ENCODE measurements at regions not wholly inside any gene's neighbourhood (a gene's known extent, or its start where the extent isn't known, plus 50 kb on each side); places are given as distances from the start of the nearest gene placed in this dataset.

- in situ Hi-C loops (cut with MboI; ENCODE audit: low sequenced_read_pairs): loop anchor here (10.0 kb wide), 1 partner anchor 220 kb away; no protein-coding TSS in a partner anchor
Measured at GRCh38 chr2:8524823-8525222, 157.0 kb upstream of the ID2 start.

- in situ Hi-C loops (cut with MboI; ENCODE audit: low sequenced_read_pairs): loop anchor here (10.0 kb wide), 1 partner anchor 220 kb away; no protein-coding TSS in a partner anchor
Measured at GRCh38 chr2:8525236-8525581, 156.6 kb upstream of the ID2 start.

- in situ Hi-C loops (cut with MboI; ENCODE audit: low sequenced_read_pairs): loop anchor here (10.0 kb wide), 1 partner anchor 221 kb away; no protein-coding TSS in a partner anchor
Measured at GRCh38 chr2:8525582-8526402, 156.1 kb upstream of the ID2 start.

- in situ Hi-C loops (cut with MboI; ENCODE audit: low sequenced_read_pairs): loop anchor here (10.0 kb wide), 1 partner anchor 222 kb away; no protein-coding TSS in a partner anchor
Measured at GRCh38 chr2:8526403-8526696, 155.5 kb upstream of the ID2 start.

GRCh38 chr2:8527031-8527430 lies 154.8 kb upstream of the ID2 start:
- in situ Hi-C loops (cut with MboI; ENCODE audit: low sequenced_read_pairs): loop anchor here (10.0 kb wide), 1 partner anchor 222 kb away; no protein-coding TSS in a partner anchor

- in situ Hi-C loops (cut with MboI; ENCODE audit: low sequenced_read_pairs): loop anchor here (10.0 kb wide), 1 partner anchor 223 kb away; no protein-coding TSS in a partner anchor
Measured at GRCh38 chr2:8527676-8528075, 154.2 kb upstream of the ID2 start.

GRCh38 chr2:8528863-8529262 lies 153.0 kb upstream of the ID2 start:
- in situ Hi-C loops (cut with MboI; ENCODE audit: low sequenced_read_pairs): loop anchor here (10.0 kb wide), 1 partner anchor 224 kb away; no protein-coding TSS in a partner anchor

- in situ Hi-C loops (cut with MboI; ENCODE audit: low sequenced_read_pairs): loop anchor here (10.0 kb wide), 2 partner anchors 155 to 225 kb away; partner anchors contain the start of gene ID2
Measured at GRCh38 chr2:8529706-8530277, 152.1 kb upstream of the ID2 start.

GRCh38 chr2:8531481-8531880 lies 150.4 kb upstream of the ID2 start:
- in situ Hi-C loops (cut with MboI; ENCODE audit: low sequenced_read_pairs): loop anchor here (10.0 kb wide), 1 partner anchor 153 kb away; the partner anchor contains the start of gene ID2

GRCh38 chr2:8532438-8532837 lies 149.4 kb upstream of the ID2 start:
- in situ Hi-C loops (cut with MboI; ENCODE audit: low sequenced_read_pairs): loop anchor here (10.0 kb wide), 1 partner anchor 152 kb away; the partner anchor contains the start of gene ID2

GRCh38 chr2:8533923-8534322 lies 147.9 kb upstream of the ID2 start:
- in situ Hi-C loops (cut with MboI; ENCODE audit: low sequenced_read_pairs): loop anchor here (10.0 kb wide), 1 partner anchor 151 kb away; the partner anchor contains the start of gene ID2

GRCh38 chr2:8534386-8534728 lies 147.5 kb upstream of the ID2 start:
- in situ Hi-C loops (cut with MboI; ENCODE audit: low sequenced_read_pairs): loop anchor here (10.0 kb wide), 1 partner anchor 150 kb away; the partner anchor contains the start of gene ID2

GRCh38 chr2:8534729-8535468 lies 147.0 kb upstream of the ID2 start:
- in situ Hi-C loops (cut with MboI; ENCODE audit: low sequenced_read_pairs): loop anchor here (10.0 kb wide), 1 partner anchor 150 kb away; the partner anchor contains the start of gene ID2

GRCh38 chr2:8535469-8535795 lies 146.4 kb upstream of the ID2 start:
- in situ Hi-C loops (cut with MboI; ENCODE audit: low sequenced_read_pairs): loop anchor here (10.0 kb wide), 1 partner anchor 149 kb away; the partner anchor contains the start of gene ID2

GRCh38 chr2:8535821-8536685 lies 145.8 kb upstream of the ID2 start:
- in situ Hi-C loops (cut with MboI; ENCODE audit: low sequenced_read_pairs): loop anchor here (10.0 kb wide), 1 partner anchor 149 kb away; the partner anchor contains the start of gene ID2

GRCh38 chr2:8536686-8537561 lies 144.9 kb upstream of the ID2 start:
- in situ Hi-C loops (cut with MboI; ENCODE audit: low sequenced_read_pairs): loop anchor here (10.0 kb wide), 1 partner anchor 148 kb away; the partner anchor contains the start of gene ID2

- in situ Hi-C loops (cut with MboI; ENCODE audit: low sequenced_read_pairs): loop anchor here (10.0 kb wide), 1 partner anchor 147 kb away; the partner anchor contains the start of gene ID2
Measured at GRCh38 chr2:8537562-8538155, 144.2 kb upstream of the ID2 start.

- in situ Hi-C loops (cut with MboI; ENCODE audit: low sequenced_read_pairs): loop anchor here (10.0 kb wide), 1 partner anchor 146 kb away; the partner anchor contains the start of gene ID2
Measured at GRCh38 chr2:8538531-8538930, 143.3 kb upstream of the ID2 start.

All from HL-60/S4 treated with phorbol 12-myristate 13-acetate at 8.2 ng/mL for 4 days and 3 days (cell line).